SK-N-SH (cell line): ENCODE measurements at regions not wholly inside any gene's neighbourhood (a gene's known extent, or its start where the extent isn't known, plus 50 kb on each side); places are given as distances from the start of the nearest gene placed in this dataset.

Experiments used
- CTCF ChIA-PET: fragments of 300-600, 350-600 bp; formaldehyde crosslinking; extraction: SDS; loops from one replicate; lab custom pipeline; 2021; lab: Yijun Ruan, JAX
- POLR2A ChIA-PET: fragments of 350-600 bp; sonication (Branson Sonifier 250); formaldehyde crosslinking; extraction: SDS; loops from one replicate; lab custom pipeline; 2020; ENCODE audit warnings: antibody characterized with exemption, inconsistent platforms; lab: Yijun Ruan, JAX
- DNase-seq: peaks from one replicate; pipeline ENCODE4 v3.0.0; 2012
- H2AFZ ChIP-seq: fragments of 200-600 bp; sonication (generic); 2 replicates; pipeline ENCODE4 v1.8.1; 2016; ENCODE audit warnings: antibody characterized with exemption, mild to moderate bottlenecking, low read depth
- H3F3A ChIP-seq: fragments of 200-600 bp; sonication (generic); replicated peaks from 2 replicates; pipeline ENCODE3; 2016; ENCODE audit warnings: antibody characterized with exemption, mild to moderate bottlenecking; ENCODE audit not compliant: insufficient read depth
- H3K27ac ChIP-seq, 2 experiments: fragments of 200-500 bp in 1 of 2; fragments of 200-600 bp in 1 of 2; sonication (Bioruptor generic) in 1 of 2; sonication (generic), shearing (Covaris generic) in 1 of 2; 2 replicates each; pipeline versions ENCODE4 v1.5.1 to v1.6.1; 2014 to 2016; ENCODE audit warnings: low read depth in 2 of 2, inconsistent platforms in 1 of 2, low read length in 1 of 2, mild to moderate bottlenecking in 1 of 2, mixed read lengths in 1 of 2
- H3K27me3 ChIP-seq: fragments of 200-600 bp; sonication (generic), shearing (Covaris generic); 2 replicates; pipeline ENCODE4 v1.6.1; 2016; ENCODE audit warnings: mixed run types; ENCODE audit not compliant: insufficient read depth
- H3K36me3 ChIP-seq, 2 experiments: fragments of 200-500 bp in 1 of 2; fragments of 200-600 bp in 1 of 2; sonication (Bioruptor generic) in 1 of 2; sonication (generic) in 1 of 2; replicated peaks in 1 of 2; 2 replicates each; pipeline versions ENCODE3 to v1.5.1; 2014 to 2016; ENCODE audit warnings: low read length in 1 of 2, mild to moderate bottlenecking in 1 of 2; ENCODE audit not compliant: insufficient read depth in 2 of 2, control insufficient read depth in 1 of 2
- H3K4me1 ChIP-seq, 2 experiments: fragments of 200-500 bp in 1 of 2; fragments of 200-600 bp in 1 of 2; sonication (Bioruptor generic) in 1 of 2; sonication (generic), shearing (Covaris generic) in 1 of 2; 2 replicates each; pipeline versions ENCODE4 v1.5.1 to v1.6.1; 2014 to 2016; ENCODE audit warnings: low read depth in 1 of 2, low read length in 1 of 2, mixed run types in 1 of 2; ENCODE audit not compliant: insufficient read depth in 2 of 2, control insufficient read depth in 1 of 2
- H3K4me2 ChIP-seq: fragments of 200-600 bp; sonication (generic), shearing (Covaris generic); 2 replicates; pipeline ENCODE4 v1.6.1; 2017; ENCODE audit warnings: mixed run types
- H3K4me3 ChIP-seq, 2 experiments: fragments of 200-500 bp in 1 of 2; fragments of 200-600 bp in 1 of 2; sonication (Bioruptor generic) in 1 of 2; sonication (generic), shearing (Covaris generic) in 1 of 2; 2 replicates each; pipeline versions ENCODE4 v1.5.1 to v1.8.1; 2014 to 2016; ENCODE audit warnings: low read depth in 2 of 2, inconsistent platforms in 1 of 2, low read length in 1 of 2, mild to moderate bottlenecking in 1 of 2, mixed read lengths in 1 of 2, moderate library complexity in 1 of 2
- H3K79me2 ChIP-seq: fragments of 200-600 bp; sonication (generic); 2 replicates; pipeline ENCODE4 v1.8.1; 2017; ENCODE audit warnings: mild to moderate bottlenecking; ENCODE audit not compliant: insufficient read depth
- H3K9ac ChIP-seq: fragments of 200-600 bp; sonication (generic); 2 replicates; pipeline ENCODE4 v1.6.1; 2017; ENCODE audit warnings: mixed run types
- H3K9me2 ChIP-seq: fragments of 200-600 bp; sonication (generic); 2 replicates; pipeline ENCODE4 v1.6.1; 2017; ENCODE audit warnings: mixed run types
- H3K9me3 ChIP-seq: fragments of 200-600 bp; sonication (generic); 2 replicates; pipeline ENCODE4 v1.6.1; 2017; ENCODE audit warnings: mixed run types, mild to moderate bottlenecking, moderate library complexity
- H4K20me1 ChIP-seq: fragments of 200-600 bp; sonication (generic); 2 replicates; pipeline ENCODE4 v1.6.1; 2017; ENCODE audit warnings: mild to moderate bottlenecking, mixed run types; ENCODE audit not compliant: insufficient read depth
- CHD2 ChIP-seq: fragments of 150-350 bp; IDR thresholded peaks from 2 replicates; pipeline ENCODE4 v1.6.1; 2018; ENCODE audit warnings: low read length; ENCODE audit not compliant: partially characterized antibody
- CTCF ChIP-seq: fragments of 200-600 bp; sonication (generic); IDR thresholded peaks from 2 replicates; pipeline ENCODE4 v1.6.1; 2017; ENCODE audit warnings: antibody characterized with exemption, mild to moderate bottlenecking, moderate library complexity
- EZH2phosphoT487 ChIP-seq: fragments of 200-600 bp; sonication (generic); IDR thresholded peaks from 2 replicates; pipeline ENCODE4 v1.6.1; 2017; ENCODE audit warnings: low read depth, mixed run types, mild to moderate bottlenecking, antibody characterized with exemption, moderate library complexity, borderline replicate concordance
- FOSL2 ChIP-seq: IDR thresholded peaks from 2 replicates; pipeline ENCODE4 v1.4.0; 2012; ENCODE audit warnings: low read depth, mild to moderate bottlenecking, moderate library complexity, borderline replicate concordance
- FOXJ3 ChIP-seq: sonication (generic); formaldehyde crosslinking; IDR thresholded peaks from 2 replicates; pipeline ENCODE4 v1.5.1; 2020; ENCODE audit warnings: mild to moderate bottlenecking, missing genetic modification reagents
- IRF3 ChIP-seq: fragments of 150-350 bp; IDR thresholded peaks from 2 replicates; pipeline ENCODE4 v1.6.1; 2016; ENCODE audit warnings: mild to moderate bottlenecking, low read depth, low read length
- JUND ChIP-seq: IDR thresholded peaks from 2 replicates; pipeline ENCODE4 v1.4.0; 2012
- MXI1 ChIP-seq: IDR thresholded peaks from 2 replicates; pipeline ENCODE4 v1.6.1; 2012; ENCODE audit warnings: mild to moderate bottlenecking, low read depth, low read length, improper control_type of control experiment
- NFIC ChIP-seq: IDR thresholded peaks from 2 replicates; pipeline ENCODE4 v1.4.0; 2012; ENCODE audit warnings: borderline replicate concordance
- PBX3 ChIP-seq: IDR thresholded peaks from 2 replicates; pipeline ENCODE4; 2012
- RCOR1 ChIP-seq: fragments of 150-350 bp; IDR thresholded peaks from 2 replicates; pipeline ENCODE4 v1.6.1; 2017; ENCODE audit warnings: antibody characterized with exemption, low read length
- REST ChIP-seq: IDR thresholded peaks from 2 replicates; pipeline ENCODE4 v1.6.1; 2012; ENCODE audit warnings: mild to moderate bottlenecking, low read depth, low read length, moderate library complexity
- RFX5 ChIP-seq: IDR thresholded peaks from 2 replicates; pipeline ENCODE4 v1.6.1; 2012; ENCODE audit warnings: mild to moderate bottlenecking, improper control_type of control experiment, low read length
- TCF12 ChIP-seq: IDR thresholded peaks from 2 replicates; pipeline ENCODE4 v1.4.0; 2012
- USF1 ChIP-seq: IDR thresholded peaks from 2 replicates; pipeline ENCODE4 v1.4.0; 2012; ENCODE audit warnings: low read depth, borderline replicate concordance
- WGBS: methylation state at CpG from one replicate; pipeline ENCODE4 v1.1.6; 2017; ENCODE audit warnings: low lambda C conversion rate; 5-methylcytosine and 5-hydroxymethylcytosine counted together

- 6% methylated on average over 1 of the region's 1 CpG for WGBS
- ChIA-PET POLR2A (no interaction called here), CTCF (no interaction called here)
- H3K36me3 ChIP-seq = no peaks in the 10 kb centered on the region
- H3K27ac ChIP-seq = no peak overlapping the region
- no peaks in the 10 kb centered on the region for H3K9me2 ChIP-seq
- no peaks in the 10 kb centered on the region for H3K4me1 ChIP-seq
- no peaks in the 10 kb centered on the region for H3K79me2 ChIP-seq
- H4K20me1 ChIP-seq = no peaks in the 10 kb centered on the region
- no peak overlapping the region for H2AFZ ChIP-seq
- H3K9ac ChIP-seq = no peak overlapping the region
- H3K27me3 ChIP-seq = peaks cover 23% of the 10 kb centered on the region
- H3K4me2 ChIP-seq = no peak overlapping the region
- TF ChIP-seq JUND (no peak), TCF12 (no peak), NFIC (no peak), PBX3 (no peak), RFX5 (no peak), RCOR1 (no peak), IRF3 (no peak), REST (no peak), EZH2phosphoT487 (no peak), CHD2 (no peak), MXI1 (no peak), USF1 (no peak), FOSL2 (no peak), FOXJ3 (CRISPR knock-in tag) (no peak), CTCF (no peak)
- no peaks in the 10 kb centered on the region for H3F3A ChIP-seq
- no peak overlapping the region for H3K4me3 ChIP-seq
- DNase-seq = no peak
- no peaks in the 10 kb centered on the region for H3K9me3 ChIP-seq
These were observed 371.9 kb upstream of the SHH start for GRCh38 chr7:156184164-156184563.
